ENCODE measurements at regions not wholly inside any gene's neighbourhood (a gene's known extent, or its start where the extent isn't known, plus 50 kb on each side); places are given as distances from the start of the nearest gene placed in this dataset.

DNA sequence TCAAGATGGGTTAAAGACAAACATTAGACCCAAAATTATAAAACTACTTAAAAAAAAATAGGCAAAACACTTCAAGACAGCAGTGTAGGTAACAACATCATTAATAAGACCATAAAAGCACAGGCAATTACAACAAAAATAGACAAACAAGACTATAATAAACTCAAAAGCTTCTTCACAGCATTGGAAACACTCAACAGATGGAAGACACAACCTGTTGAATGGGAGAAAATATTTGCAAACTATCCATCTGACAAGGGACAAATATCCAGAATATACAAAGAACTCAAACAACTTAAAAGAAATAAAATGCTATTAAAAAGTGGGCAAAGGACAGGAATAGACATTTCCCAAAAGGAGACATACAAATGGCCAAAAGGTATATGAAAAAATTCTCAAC lies 170.7 kb downstream of the HHIP start (continued):
- no peak for TF ChIP-seq CHD7 (IDR thresholded peaks at IDR 0.05; ENCODE audit: insufficient replicate concordance, low read length)
- TF ChIP-seq SP4 (IDR thresholded peaks at IDR 0.05; ENCODE audit: low read length), result no peak
- no peak for TF ChIP-seq JUND (IDR thresholded peaks at IDR 0.05; ENCODE audit: low read length)
- TF ChIP-seq TCF12 (IDR thresholded peaks at IDR 0.05; ENCODE audit: low read depth, low read length), result no peak
- no peak for TF ChIP-seq SAP30 (IDR thresholded peaks at IDR 0.05; ENCODE audit: insufficient read depth, insufficient replicate concordance, low read length)
- TF ChIP-seq KDM1A (IDR thresholded peaks at IDR 0.05; ENCODE audit: borderline replicate concordance, low read length), result no peak
- no peak for TF ChIP-seq NANOG (IDR thresholded peaks at IDR 0.05; ENCODE audit: insufficient read depth, low read depth, low read length, poor library complexity, severe bottlenecking)
- no peak for TF ChIP-seq FOSL1 (IDR thresholded peaks at IDR 0.05; ENCODE audit: insufficient read depth, low read depth, low read length)
